HG03378 (cell line): ENCODE measurements at regions not wholly inside any gene's neighbourhood (a gene's known extent, or its start where the extent isn't known, plus 50 kb on each side); places are given as distances from the start of the nearest gene placed in this dataset.
"Not testable (repeated sequence)": the region's sequence is repeated elsewhere in the genome, so short reads cannot be mapped to it uniquely, and the experiment has no call there.

Experiments used
- ATAC-seq: cut with Tn5 transposase; IDR thresholded peaks from one replicate; pipeline ENCODE4 v1.9.1; 2021; ENCODE audit warnings: mild to moderate bottlenecking, moderate library complexity; ENCODE audit not compliant: unreplicated experiment

DNA sequence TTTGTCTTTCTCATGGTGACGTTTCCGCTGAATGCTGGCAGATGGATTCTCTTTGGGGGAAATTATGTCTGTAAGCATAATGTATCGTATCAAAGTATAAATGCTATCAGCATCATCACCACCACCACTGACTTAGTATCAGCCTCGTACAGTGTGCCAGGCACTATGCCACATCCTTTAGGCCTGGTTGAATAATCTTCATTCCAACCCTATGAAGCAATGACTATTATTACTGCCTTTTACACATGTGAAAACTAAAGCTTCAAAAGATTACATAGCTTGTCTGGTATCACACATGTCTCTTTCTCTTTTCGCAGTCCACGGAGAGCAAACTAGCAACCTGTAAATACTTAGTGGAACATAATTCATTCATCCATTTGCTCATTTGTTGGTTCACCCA, 166.7 kb upstream of the PRICKLE2 start:
- ATAC-seq, result no peak

DNA sequence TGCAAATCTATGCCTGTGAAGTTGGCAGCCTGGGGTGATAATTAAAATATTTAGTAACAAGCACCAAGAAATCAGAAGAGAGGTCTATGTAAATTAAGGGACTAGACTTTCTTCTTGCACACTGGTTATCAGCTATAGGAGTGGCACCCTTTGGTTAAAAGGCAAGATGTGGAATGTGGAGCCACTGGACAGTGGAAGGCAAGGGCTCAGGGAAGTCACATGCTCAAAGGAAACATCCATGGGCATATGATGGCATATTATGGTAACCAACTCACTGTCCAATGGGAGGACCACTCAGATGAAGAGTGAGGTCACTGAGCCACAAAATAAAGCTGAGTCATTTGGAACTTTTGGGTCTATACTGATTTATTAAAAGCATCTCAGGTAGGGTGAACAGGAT, 165.6 kb upstream of the PRICKLE2 start:
- ATAC-seq, result no peak

DNA sequence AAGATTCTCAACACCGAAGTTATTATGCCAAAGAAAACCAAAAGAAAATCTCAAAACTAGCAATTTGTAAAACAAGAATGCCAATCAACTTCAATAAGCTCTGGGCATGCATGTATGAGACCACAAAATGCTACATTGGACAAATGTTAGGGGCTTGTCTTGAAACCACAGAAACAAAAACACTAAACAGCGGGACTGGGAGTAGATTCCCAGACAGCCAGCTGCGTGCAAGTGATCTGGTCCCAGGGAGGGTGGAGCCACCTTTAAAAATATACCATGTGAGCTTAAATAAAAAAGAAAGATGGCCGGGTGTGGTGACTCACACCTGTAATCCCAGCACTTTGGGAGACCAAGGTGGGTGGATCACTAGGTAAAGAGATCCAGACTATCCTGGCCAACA, 163.6 kb upstream of the PRICKLE2 start:
- ATAC-seq, result no peak

DNA sequence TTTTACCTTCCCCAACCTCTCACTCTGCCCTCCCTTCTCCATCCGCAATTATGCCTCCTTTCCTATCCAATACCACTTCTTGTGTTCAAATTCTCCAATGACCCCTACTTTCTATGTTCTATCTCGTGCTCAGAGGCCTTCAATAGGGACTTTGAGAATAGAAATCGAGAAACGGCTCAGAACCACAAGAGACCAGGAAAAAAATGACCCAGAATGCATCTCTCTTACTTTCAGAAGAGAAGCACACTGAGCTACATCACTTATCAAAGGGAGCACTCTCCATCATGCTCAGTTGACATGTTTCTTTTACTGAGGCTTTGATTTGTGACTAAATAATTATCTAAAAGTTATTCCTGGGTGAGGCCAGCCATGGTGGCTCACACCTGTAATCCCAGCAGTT, 162.4 kb upstream of the PRICKLE2 start:
- ATAC-seq, result no peak

DNA sequence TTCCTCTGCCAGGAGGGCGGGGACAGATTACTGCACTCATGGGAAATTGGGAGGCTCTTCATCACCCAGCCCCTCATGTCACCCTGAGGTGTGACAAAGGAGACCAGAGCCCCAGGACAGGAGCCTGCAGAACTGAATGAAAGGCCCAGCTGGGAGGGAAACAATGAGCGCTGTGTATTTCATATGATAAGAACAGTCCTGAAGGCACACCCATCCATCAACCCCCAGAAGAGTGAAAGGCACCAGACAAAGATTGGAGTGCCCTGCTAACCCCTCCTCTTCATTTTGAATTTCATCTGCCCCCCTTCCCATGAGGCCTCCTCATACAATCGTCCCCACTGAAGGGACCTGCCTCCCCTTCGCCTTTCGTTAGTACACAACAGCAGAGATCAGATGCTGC, 160.0 kb upstream of the PRICKLE2 start:
- ATAC-seq, result no peak

DNA sequence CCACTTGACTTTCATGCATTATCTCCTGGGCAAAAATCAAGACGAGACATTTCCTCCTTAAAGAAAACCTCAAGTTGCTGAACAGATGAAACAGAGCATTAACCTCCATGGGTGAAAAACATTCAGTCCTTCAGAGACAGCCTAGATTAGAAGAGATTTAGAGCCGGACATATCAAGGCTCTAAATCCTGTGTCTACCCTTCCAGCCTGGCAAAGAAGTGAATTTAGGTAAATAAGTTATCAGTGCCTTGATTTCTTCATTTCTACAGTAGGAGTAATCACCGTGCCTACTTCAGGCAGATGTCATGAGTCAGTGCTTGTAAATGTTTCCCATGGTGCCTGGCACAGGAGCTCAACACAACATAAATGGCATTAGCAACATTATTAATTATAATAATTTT, 159.3 kb upstream of the PRICKLE2 start:
- ATAC-seq, result no peak

DNA sequence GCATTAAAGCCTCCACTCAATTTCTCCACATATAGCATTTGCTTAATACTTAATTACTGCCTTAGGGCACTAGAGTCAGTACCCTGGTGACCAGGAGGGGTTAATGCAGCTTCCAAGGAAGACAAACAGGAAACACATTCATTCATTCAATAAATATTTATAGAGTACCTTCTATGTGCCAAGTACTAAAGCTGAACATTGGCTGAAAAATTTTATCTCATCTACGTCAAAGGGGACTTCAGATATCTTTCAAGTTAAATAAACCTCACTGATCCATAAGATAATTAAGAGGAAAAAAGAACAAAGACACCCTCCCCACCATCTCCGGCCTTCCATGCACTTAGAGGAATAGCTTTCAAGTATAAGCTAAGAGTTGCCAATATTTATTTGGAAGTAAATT, 156.9 kb upstream of the PRICKLE2 start:
- no peak for ATAC-seq

DNA sequence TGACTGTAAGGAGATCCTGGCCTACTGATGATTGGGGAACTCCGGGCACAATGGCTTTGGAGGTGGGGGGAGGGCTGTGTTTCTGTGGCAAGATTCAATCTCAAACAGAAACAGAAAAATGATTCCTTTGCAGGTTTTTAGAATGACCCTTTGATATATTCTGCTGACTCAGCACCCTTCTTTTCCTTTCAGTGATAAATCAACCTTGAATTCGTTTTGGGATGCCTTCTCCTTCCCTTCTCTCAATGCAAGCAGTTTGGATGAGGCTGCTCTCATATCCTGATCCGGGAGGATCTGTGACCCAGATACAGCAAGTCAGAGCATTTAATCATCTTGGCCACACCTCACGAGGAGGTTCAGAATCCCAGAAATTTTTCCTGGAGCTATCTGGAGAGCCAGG, 156.1 kb upstream of the PRICKLE2 start:
- ATAC-seq, result no peak

DNA sequence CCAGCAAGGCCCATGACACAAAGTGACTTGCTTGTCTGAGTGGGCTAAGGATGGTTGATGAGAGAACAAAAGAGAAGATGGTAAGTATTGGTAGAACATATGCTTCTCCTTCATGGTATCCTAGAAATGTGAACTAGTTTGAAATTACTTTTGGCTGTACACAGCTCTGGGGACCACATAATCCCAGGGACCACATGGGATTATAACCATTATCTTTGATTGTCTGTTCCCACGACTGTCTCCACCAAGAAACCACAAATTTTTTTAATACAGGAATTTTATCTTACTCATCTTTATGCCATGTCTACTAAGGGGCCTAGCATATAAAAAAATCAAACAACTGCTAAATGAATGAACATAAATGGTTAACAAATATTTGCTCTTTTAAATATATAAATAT, 155.3 kb upstream of the PRICKLE2 start:
- no peak for ATAC-seq

DNA sequence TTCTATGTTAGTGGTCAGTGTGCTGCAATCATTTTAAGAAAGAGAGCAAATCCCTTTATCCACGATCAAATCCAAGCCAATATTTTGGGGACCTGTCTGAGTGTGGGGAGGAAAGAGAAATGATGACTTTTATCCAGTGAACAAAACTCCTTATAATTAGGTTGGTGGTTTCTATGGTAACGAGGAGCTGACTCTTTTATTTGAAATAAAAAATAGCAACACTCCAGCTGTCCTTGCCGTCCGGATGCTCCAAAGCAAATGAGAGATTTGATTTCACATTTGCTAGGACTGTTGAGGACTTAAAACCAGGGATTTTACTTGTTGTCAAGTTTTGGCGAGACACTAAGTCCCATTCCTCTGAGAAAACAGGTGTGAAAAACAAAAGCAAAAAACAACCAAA, 154.0 kb upstream of the PRICKLE2 start:
- ATAC-seq, result no peak

DNA sequence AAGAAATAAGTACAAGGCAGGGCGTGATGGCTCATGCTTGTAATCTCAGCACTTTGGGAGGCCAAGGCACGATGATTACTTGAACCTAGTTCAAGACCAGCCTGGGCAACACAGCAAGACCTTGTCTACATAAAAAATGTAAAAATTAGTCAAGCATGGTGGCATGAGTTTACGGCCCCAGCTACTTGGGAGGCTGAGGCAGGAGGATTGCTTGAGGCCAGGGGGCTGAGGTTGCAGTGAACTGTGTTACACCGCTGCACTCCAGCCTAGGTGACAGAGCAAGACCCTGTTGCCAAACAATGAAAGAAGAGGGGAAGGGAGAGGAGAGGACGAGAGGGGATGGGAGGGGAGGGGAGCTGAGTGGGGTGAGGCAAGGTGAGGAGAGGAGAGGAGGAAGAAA, 152.7 kb upstream of the PRICKLE2 start:
- ATAC-seq, result no peak

DNA sequence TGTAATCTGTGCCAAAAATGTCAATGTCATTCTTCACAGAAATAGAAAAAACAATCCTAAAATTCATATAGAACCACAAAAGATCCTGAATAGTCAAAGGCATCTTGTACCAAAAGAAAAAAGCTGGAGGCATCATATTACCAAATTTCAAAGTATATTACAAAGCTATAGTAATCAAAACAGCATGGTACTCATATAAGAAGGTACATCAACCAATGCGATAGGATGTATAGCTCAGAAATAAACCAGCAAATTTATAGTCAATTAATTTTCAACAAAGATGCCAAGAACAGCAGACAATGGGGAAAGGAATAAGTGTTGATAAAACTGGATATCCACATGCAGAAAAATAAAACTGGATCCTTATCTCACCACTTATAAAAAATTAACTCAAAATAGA, 150.5 kb upstream of the PRICKLE2 start:
- no peak for ATAC-seq

DNA sequence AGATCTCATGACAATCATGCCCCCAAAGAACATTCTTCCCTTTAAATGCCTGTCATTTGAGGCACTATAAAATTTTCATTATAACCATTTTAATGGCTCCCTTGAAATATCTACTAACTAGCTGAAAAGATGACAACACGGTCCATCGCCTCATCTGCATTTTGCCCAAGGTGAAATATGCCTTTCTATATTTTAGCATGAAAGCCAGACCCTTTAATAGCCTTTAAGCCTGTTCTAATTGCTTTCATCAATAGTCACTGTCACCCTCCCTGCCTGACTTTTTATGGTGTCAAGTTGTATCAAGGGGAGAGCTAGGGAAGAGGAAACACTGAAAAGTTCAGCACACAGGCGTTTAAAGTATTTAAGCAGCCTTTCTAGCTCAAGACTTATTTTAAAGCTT, 144.1 kb upstream of the PRICKLE2 start:
- ATAC-seq, result no peak

DNA sequence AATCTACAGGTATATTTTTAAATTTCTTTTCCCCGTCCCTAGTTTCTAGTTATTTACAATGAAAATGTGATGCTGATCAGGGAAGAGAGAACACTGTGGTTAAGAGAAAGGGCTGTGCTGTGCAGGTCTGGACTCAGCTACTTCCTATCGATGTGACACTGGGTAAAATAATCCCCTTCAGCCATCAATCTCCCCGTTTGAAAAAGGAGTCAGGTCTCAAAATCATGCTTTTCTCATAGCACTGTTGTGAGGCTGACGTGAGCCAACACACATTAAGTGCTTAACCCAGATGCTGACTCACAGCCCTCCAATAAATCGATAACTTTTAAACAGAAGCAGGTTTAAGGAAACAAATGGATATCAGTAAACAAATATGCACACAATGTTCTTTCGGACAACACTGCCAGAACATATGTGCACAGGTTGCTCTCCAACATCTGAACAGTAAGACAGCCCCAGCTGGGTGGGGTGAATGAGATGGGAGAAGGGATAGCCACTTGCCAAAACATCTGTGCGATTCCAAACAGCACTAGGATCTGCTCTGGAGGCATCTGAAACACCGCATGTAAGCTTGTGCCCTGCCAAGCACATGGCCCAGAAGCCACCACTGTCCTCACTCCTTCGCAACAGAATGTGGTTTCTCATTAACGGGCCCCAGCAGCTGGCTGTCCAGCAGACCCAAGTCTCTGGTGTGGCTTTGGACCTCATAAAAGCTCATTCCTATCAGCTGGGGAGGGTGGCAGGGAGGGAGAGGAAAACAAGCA, 143.2 kb upstream of the PRICKLE2 start:
- no peak for ATAC-seq

DNA sequence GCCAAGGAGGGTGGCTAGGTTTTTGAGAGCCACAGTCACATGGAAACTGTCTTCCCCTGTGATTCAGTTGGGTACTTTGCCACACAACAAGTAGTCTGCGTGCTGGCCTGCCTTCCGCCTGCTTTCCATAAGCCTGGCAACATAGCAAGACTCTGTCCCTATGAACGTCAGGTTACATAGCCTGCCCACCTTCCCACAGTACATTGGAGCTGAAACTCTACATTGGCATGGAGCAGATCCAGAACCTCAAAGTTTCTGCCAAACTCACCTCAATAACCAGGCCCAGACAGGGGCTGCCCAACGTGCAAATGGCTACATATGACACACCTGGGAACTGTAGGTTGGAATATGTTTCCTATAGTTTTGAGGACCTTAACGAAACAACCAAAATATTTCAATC, 140.6 kb upstream of the PRICKLE2 start:
- no peak for ATAC-seq

DNA sequence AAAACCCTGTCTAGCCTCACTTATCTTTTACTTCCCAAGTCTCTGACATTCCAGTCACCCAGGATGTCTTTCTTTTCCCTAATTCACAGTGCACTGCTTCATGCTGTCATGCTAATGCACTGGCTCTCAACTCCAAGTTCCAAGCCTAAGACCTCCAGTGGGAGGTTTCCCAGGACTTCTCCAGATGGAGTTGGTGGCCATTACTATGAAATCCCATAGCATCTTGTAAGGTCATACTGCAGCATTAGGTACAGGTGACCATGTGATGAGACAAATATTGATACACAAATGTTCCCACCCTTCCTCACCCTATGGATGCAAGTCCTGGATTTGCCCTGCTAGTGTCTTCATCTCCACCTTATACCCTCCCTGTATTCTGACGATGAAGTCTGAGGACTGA, 138.6 kb upstream of the PRICKLE2 start:
- no peak for ATAC-seq

DNA sequence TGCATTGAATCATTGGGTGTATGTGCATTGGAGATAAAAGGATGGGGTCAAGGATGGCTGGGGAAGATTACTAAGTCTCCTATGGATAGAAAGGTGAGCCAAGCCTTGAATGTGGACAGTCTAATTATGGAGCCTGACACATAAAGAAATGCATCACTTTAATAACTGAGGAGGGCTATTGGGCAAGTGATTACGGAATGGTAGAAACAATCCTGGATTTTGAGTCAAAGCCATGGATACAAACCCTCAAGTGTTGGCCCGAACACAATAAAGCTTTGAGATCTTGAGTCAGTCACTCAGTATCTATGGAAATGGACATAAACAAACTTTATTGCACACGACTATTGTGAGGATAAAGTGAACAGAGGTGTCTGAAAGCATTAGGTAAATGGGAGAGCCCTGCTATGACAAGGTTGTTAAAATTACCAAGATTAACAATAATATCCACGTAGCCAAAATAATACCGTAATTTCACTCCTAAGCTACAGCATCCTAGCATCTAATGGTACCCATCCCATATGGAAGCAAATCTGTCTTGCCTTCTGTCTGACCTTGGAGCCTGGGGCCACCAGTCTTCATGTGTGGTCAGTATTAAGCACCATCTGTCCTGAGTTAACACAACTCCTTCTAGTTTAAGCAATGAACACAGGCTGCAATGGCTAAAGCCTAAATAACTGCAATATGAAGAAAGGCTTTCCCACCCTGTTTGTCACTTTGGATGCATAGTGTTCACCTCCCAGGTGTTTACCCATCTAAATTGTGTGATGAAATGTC, 136.9 kb upstream of the PRICKLE2 start:
- ATAC-seq, result no peak

DNA sequence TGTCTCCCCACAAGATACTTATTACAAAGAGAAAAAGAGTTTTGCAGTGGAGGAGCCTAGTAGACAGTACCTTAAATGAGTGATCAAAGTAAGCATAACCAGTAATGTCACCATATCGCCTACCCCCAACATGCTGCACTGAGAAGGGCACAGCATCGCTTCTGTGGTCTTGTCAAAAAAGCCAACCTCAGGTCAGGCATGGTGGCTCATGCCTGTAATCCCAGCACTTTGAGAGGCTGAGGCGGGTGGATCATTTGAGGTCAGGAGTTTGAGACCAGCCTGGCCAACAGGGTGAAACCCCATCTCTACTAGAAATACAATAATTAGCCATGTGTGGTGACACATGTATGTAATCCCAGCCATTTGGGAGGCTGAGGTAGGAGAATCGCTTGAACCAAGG, 135.8 kb upstream of the PRICKLE2 start:
- ATAC-seq, result not testable (repeated sequence)

DNA sequence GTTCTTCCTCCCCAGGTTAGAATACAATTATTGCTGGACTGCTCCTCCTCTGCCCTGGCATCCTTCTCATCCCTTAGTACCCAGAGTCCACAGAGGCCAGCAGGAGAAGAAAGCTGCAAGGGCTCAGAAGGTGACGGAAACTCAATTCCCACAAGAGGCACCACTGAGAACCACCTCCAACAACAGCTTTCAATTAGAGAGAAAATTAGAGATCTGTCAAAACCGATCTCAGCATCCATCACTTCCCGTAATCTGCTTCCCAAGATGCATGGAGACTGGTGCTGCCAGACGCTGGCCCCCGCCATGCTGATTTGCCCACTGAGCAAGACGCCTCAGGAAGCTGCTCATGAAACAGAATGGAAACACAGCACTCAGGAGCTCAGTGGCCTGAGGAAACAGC, 135.0 kb upstream of the PRICKLE2 start:
- no peak for ATAC-seq

DNA sequence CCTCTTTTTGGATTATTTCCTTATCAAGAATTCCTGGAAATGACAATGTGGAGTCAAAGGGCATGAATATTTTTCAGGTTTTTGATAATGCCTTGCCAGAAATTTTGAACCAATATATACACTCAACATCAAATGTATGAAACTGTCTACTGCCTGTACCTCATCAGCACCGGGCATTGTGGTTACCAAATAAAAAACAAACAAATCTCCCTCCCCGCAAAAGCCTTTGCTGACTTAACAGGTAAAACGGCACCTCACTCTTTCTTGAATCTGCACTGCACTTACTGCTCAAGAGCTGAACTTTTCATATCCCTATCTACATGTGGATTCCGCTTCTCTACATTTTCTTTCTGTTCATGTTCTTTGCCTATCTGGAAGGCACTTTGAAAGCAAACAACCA, 134.5 kb upstream of the PRICKLE2 start:
- ATAC-seq, result no peak

DNA sequence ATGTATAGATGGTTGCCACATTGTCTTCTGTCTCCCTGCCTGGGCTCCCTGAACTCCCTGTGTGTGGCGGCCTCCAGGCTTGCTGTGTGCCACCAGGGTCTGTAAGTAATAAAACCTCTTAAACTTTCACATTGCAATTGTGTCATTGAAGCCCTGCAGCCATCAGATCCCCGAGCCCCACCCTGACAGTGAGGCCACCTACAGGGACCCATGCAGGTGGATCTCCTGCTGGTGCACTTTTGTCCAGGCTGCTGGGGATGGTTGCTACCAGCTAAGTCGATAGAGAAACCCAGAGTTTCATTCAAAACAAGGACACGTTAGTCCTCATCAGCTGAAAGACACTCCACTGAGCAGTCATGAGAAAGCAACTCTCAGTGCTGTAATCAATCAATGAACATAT, 133.6 kb upstream of the PRICKLE2 start:
- no peak for ATAC-seq

DNA sequence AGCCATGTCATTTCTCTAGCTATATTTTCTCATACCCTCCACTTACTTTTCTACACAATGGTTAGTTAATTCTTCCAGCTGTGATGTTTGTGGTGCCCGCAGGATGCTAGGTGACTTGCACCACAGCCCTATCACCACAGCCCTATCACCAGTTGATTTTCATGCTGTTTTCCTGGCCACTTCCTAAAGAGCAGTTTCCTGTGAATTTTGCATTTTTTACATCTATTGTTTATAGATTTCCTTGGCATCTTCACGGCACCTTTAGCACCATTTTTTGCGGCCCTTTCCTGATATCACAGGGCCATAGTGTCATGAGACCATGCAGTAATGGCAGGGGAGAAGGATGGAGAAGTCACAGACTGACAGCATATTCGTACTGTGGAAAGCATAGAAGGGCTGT, 132.9 kb upstream of the PRICKLE2 start:
- ATAC-seq, result no peak

DNA sequence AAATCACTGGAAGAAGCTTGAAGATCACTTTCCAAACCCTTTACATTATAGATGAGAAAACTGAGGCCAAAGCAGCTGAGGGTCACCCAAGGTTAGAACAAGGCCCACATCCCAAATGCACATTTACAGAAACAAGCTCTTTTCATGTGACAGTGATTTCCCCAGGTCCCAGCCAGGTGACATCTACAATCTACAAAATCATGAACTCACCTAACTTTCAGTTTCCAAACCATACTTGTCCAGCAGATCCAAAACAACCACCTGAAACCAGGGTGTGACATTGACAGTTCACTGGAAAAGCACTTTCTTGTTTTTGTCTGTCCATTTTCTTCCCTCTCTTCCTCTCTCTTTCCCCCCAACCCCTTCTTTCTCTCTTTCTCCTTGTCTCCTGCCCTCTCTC, 132.2 kb upstream of the PRICKLE2 start:
- ATAC-seq, result no peak
